ENCODE measurements at regions not wholly inside any gene's neighbourhood (a gene's known extent, or its start where the extent isn't known, plus 50 kb on each side); places are given as distances from the start of the nearest gene placed in this dataset.

DNA sequence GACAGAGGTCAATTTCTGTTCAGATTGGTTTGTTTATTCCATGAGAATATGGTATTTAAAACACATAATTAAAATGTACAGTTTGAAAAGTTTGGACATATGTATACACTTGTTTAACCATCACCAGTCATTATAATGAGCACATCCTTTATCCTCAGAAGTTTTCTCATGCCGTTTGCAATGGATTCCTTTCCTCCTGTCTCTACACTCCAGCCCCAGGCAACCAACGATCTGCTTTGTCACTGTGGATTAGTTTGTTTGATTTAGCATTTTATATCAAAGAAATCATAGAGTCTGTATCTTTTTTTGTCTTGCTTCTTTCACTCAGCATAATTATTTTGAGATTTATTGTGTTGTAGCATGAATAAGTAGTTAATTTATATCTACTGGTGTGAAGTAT is 243.0 kb upstream of the TRAM1L1 start:
- TF ChIP-seq, protein P1, sequence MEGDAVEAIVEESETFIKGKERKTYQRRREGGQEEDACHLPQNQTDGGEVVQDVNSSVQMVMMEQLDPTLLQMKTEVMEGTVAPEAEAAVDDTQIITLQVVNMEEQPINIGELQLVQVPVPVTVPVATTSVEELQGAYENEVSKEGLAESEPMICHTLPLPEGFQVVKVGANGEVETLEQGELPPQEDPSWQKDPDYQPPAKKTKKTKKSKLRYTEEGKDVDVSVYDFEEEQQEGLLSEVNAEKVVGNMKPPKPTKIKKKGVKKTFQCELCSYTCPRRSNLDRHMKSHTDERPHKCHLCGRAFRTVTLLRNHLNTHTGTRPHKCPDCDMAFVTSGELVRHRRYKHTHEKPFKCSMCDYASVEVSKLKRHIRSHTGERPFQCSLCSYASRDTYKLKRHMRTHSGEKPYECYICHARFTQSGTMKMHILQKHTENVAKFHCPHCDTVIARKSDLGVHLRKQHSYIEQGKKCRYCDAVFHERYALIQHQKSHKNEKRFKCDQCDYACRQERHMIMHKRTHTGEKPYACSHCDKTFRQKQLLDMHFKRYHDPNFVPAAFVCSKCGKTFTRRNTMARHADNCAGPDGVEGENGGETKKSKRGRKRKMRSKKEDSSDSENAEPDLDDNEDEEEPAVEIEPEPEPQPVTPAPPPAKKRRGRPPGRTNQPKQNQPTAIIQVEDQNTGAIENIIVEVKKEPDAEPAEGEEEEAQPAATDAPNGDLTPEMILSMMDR (IDR thresholded peaks at IDR 0.05): no peak
- TF ChIP-seq POLR2A (IDR thresholded peaks at IDR 0.05): no peak
